Trophoblast cell (in vitro differentiated cells and primary cell): ENCODE measurements at regions not wholly inside any gene's neighbourhood (a gene's known extent, or its start where the extent isn't known, plus 50 kb on each side); places are given as distances from the start of the nearest gene placed in this dataset.

Source experiments
- DNase-seq, 2 donors: peaks; one replicate each; pipeline ENCODE4 v3.0.0-alpha.2; 2016
- H2AFZ ChIP-seq: 2 replicates; pipeline ENCODE4 v1.6.1; 2013; ENCODE audit warnings: low read length, moderate library complexity, mild to moderate bottlenecking; ENCODE audit not compliant: insufficient read depth, poor library complexity
- H2AK5ac ChIP-seq: 2 replicates; pipeline ENCODE4 v1.6.1; 2013; ENCODE audit warnings: mild to moderate bottlenecking, low read length
- H2BK120ac ChIP-seq: 2 replicates; pipeline ENCODE4 v1.6.1; 2013; ENCODE audit warnings: low read length, mild to moderate bottlenecking, moderate library complexity; ENCODE audit not compliant: insufficient read depth, poor library complexity
- H2BK12ac ChIP-seq: 2 replicates; pipeline ENCODE4 v1.6.1; 2013; ENCODE audit warnings: mild to moderate bottlenecking, low read length, moderate library complexity
- H2BK5ac ChIP-seq: 2 replicates; pipeline ENCODE4 v1.6.1; 2013; ENCODE audit warnings: low read length, low read depth, moderate library complexity, mild to moderate bottlenecking; ENCODE audit not compliant: poor library complexity
- H3K14ac ChIP-seq: 2 replicates; pipeline ENCODE4 v1.6.1; 2013; ENCODE audit warnings: mild to moderate bottlenecking, low read length
- H3K18ac ChIP-seq: 2 replicates; pipeline ENCODE4 v1.6.1; 2013; ENCODE audit warnings: mild to moderate bottlenecking, low read length
- H3K23ac ChIP-seq: 2 replicates; pipeline ENCODE4 v1.6.1; 2013; ENCODE audit warnings: low read length
- H3K27ac ChIP-seq: 2 replicates; pipeline ENCODE4 v1.5.1; 2013; ENCODE audit warnings: low read depth, mild to moderate bottlenecking, inconsistent platforms, low read length, moderate library complexity
- H3K27me3 ChIP-seq: 2 replicates; pipeline ENCODE4 v1.6.1; 2013; ENCODE audit warnings: inconsistent platforms, mild to moderate bottlenecking, low read length, moderate library complexity; ENCODE audit not compliant: insufficient read depth
- H3K36me3 ChIP-seq, 2 experiments: 1 replicate in 1 of 2; 2 replicates in 1 of 2; pipeline ENCODE4 v1.6.1; 2013; ENCODE audit warnings: low read length in 2 of 2, mild to moderate bottlenecking in 2 of 2, moderate library complexity in 1 of 2; ENCODE audit not compliant: insufficient read depth in 2 of 2, control insufficient read depth in 1 of 2
- H3K4ac ChIP-seq: 2 replicates; pipeline ENCODE4 v1.6.1; 2013; ENCODE audit warnings: low read depth, mild to moderate bottlenecking, low read length, moderate library complexity
- H3K4me1 ChIP-seq, 2 experiments: 1 replicate in 1 of 2; 2 replicates in 1 of 2; pipeline ENCODE4 v1.6.1; 2013; ENCODE audit warnings: low read length in 2 of 2, mild to moderate bottlenecking in 2 of 2, moderate library complexity in 1 of 2; ENCODE audit not compliant: insufficient read depth in 2 of 2, control insufficient read depth in 1 of 2
- H3K4me2 ChIP-seq: 2 replicates; pipeline ENCODE4 v1.6.1; 2013; ENCODE audit warnings: inconsistent platforms, mild to moderate bottlenecking, low read length, moderate library complexity
- H3K4me3 ChIP-seq: 2 replicates; pipeline ENCODE4 v1.5.1; 2013; ENCODE audit warnings: mild to moderate bottlenecking, low read depth, low read length, inconsistent platforms
- H3K79me1 ChIP-seq: one replicate; pipeline ENCODE4 v1.6.1; 2013; ENCODE audit warnings: low read length
- H3K79me2 ChIP-seq: 2 replicates; pipeline ENCODE4 v1.6.1; 2013; ENCODE audit warnings: low read length, mild to moderate bottlenecking; ENCODE audit not compliant: control insufficient read depth, insufficient read depth, poor library complexity
- H3K9ac ChIP-seq: 2 replicates; pipeline ENCODE4 v1.6.1; 2013; ENCODE audit warnings: mild to moderate bottlenecking, low read length
- H3K9me3 ChIP-seq: 2 replicates; pipeline ENCODE4 v1.6.1; 2013; ENCODE audit warnings: low read depth, mild to moderate bottlenecking, control low read depth, inconsistent platforms, low read length; ENCODE audit not compliant: insufficient read depth
- H4K12ac ChIP-seq: 2 replicates; pipeline ENCODE4 v1.6.1; 2013; ENCODE audit warnings: low read depth, mild to moderate bottlenecking, low read length, moderate library complexity
- H4K8ac ChIP-seq: 2 replicates; pipeline ENCODE4 v1.6.1; 2013; ENCODE audit warnings: low read depth, mild to moderate bottlenecking, low read length, moderate library complexity
- H4K91ac ChIP-seq: one replicate; pipeline ENCODE4 v1.6.1; 2013; ENCODE audit warnings: low read depth, mild to moderate bottlenecking, low read length, moderate library complexity
- whole genome bisulfite sequencing: extraction: QIAGEN DNeasy Blood & Tissue Kit; methylation state at CpG from one replicate; pipeline ENCODE4 v1.1.7; 2013; ENCODE audit warnings: missing lambda C conversion rate; ENCODE audit not compliant: insufficient read length, insufficient coverage; ENCODE audit errors: extremely low coverage; 5-methylcytosine and 5-hydroxymethylcytosine counted together

DNA sequence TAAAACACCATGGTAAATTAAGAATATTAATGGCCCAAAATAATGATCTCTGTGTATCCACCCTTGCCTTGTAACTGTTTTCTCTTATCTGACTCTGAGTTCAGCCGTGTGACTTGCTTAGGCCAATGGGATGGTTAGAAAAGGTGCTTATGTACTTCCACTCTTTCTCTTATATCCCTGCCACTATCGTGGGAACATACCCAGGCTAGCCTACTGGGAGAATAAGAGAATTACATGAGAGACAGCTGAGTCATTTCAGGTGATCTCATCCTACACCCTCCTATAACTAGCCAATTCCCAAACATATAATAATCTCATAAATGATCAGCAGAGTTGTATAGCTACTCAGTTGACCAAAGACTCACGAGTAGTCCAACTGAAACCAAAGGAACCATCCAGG, 98.3 kb upstream of the ABI3BP start:
- no peak overlapping the region for H3K4me2 ChIP-seq
- no peak overlapping the region for H4K12ac ChIP-seq
- H3K4me1 ChIP-seq: no peaks in the 10 kb centered on the region
- H3K18ac ChIP-seq: no peak overlapping the region
- no peak overlapping the region for H3K23ac ChIP-seq
- no peak overlapping the region for H3K27ac ChIP-seq
- H4K91ac ChIP-seq: no peak overlapping the region
- no peak overlapping the region for H3K4me3 ChIP-seq
- H3K9ac ChIP-seq: no peak overlapping the region
- no peak overlapping the region for H2BK5ac ChIP-seq
- no peak overlapping the region for H2BK120ac ChIP-seq
- no peak overlapping the region for H2AFZ ChIP-seq
- no peak overlapping the region for H3K14ac ChIP-seq
- no peak overlapping the region for H4K8ac ChIP-seq
- H3K4ac ChIP-seq: no peak overlapping the region
- no peaks in the 10 kb centered on the region for H3K9me3 ChIP-seq
- no CpG with 5 or more reads among the region's 3 CpGs for WGBS
- no peak overlapping the region for H2BK12ac ChIP-seq
- H3K36me3 ChIP-seq: no peaks in the 10 kb centered on the region
- no peaks in the 10 kb centered on the region for H3K27me3 ChIP-seq
- no peaks in the 10 kb centered on the region for H3K79me1 ChIP-seq
- no peak for DNase-seq
- H2AK5ac ChIP-seq: no peak overlapping the region
- no peaks in the 10 kb centered on the region for H3K79me2 ChIP-seq

GRCh38 chr3:101085752-101086151, 92.5 kb upstream of the ABI3BP start:
- Histone ChIP-seq H3K14ac (no peak overlapping the region), H3K4me1 (no peaks in the 10 kb centered on the region), H3K27ac (no peak overlapping the region), H3K9me3 (no peaks in the 10 kb centered on the region), H2BK5ac (no peak overlapping the region), H2BK12ac (no peak overlapping the region), H3K36me3 (no peaks in the 10 kb centered on the region), H4K8ac (no peak overlapping the region), H3K23ac (no peak overlapping the region), H2AK5ac (no peak overlapping the region), H3K4ac (no peak overlapping the region), H4K12ac (no peak overlapping the region), H3K4me2 (no peak overlapping the region), H3K4me3 (no peak overlapping the region), H3K9ac (no peak overlapping the region), H3K79me2 (no peaks in the 10 kb centered on the region), H3K27me3 (no peaks in the 10 kb centered on the region), H4K91ac (no peak overlapping the region), H3K18ac (no peak overlapping the region), H3K79me1 (no peaks in the 10 kb centered on the region), H2BK120ac (no peak overlapping the region), H2AFZ (no peak overlapping the region)
- WGBS: no CpG with 5 or more reads among the region's 1 CpG
- no peak for DNase-seq

GRCh38 chr3:101084404-101084803, 91.2 kb upstream of the ABI3BP start:
- H2AK5ac ChIP-seq: no peak overlapping the region
- WGBS: no CpG with 5 or more reads among the region's 1 CpG
- H3K18ac ChIP-seq: no peak overlapping the region
- no peaks in the 10 kb centered on the region for H3K79me1 ChIP-seq
- no peaks in the 10 kb centered on the region for H3K36me3 ChIP-seq
- H2AFZ ChIP-seq: no peak overlapping the region
- no peak overlapping the region for H3K27ac ChIP-seq
- H4K91ac ChIP-seq: no peak overlapping the region
- H3K23ac ChIP-seq: no peak overlapping the region
- no peak overlapping the region for H4K8ac ChIP-seq
- no peak overlapping the region for H2BK12ac ChIP-seq
- H3K27me3 ChIP-seq: no peaks in the 10 kb centered on the region
- no peak overlapping the region for H3K14ac ChIP-seq
- H3K4me1 ChIP-seq: no peaks in the 10 kb centered on the region
- H2BK5ac ChIP-seq: no peak overlapping the region
- H2BK120ac ChIP-seq: no peak overlapping the region
- no peak overlapping the region for H3K4ac ChIP-seq
- no peaks in the 10 kb centered on the region for H3K9me3 ChIP-seq
- no peaks in the 10 kb centered on the region for H3K79me2 ChIP-seq
- DNase-seq: no peak
- no peak overlapping the region for H3K9ac ChIP-seq
- no peak overlapping the region for H3K4me2 ChIP-seq
- H4K12ac ChIP-seq: no peak overlapping the region
- no peak overlapping the region for H3K4me3 ChIP-seq

- no peak overlapping the region for H2BK12ac ChIP-seq
- H4K12ac ChIP-seq: no peak overlapping the region
- H3K79me1 ChIP-seq: no peaks in the 10 kb centered on the region
- H3K9me3 ChIP-seq: no peaks in the 10 kb centered on the region
- H3K4me3 ChIP-seq: no peak overlapping the region
- no peak for DNase-seq
- no peak overlapping the region for H2AFZ ChIP-seq
- no peak overlapping the region for H3K27ac ChIP-seq
- no peaks in the 10 kb centered on the region for H3K36me3 ChIP-seq
- H3K4me2 ChIP-seq: no peak overlapping the region
- no peak overlapping the region for H2AK5ac ChIP-seq
- H3K18ac ChIP-seq: no peak overlapping the region
- H3K4ac ChIP-seq: no peak overlapping the region
- no peaks in the 10 kb centered on the region for H3K4me1 ChIP-seq
- no peak overlapping the region for H4K91ac ChIP-seq
- H2BK5ac ChIP-seq: no peak overlapping the region
- no peak overlapping the region for H3K23ac ChIP-seq
- no peak overlapping the region for H3K14ac ChIP-seq
- H3K27me3 ChIP-seq: no peaks in the 10 kb centered on the region
- H4K8ac ChIP-seq: no peak overlapping the region
- no peaks in the 10 kb centered on the region for H3K79me2 ChIP-seq
- no peak overlapping the region for H2BK120ac ChIP-seq
- no peak overlapping the region for H3K9ac ChIP-seq
These were observed 88.8 kb upstream of the ABI3BP start for GRCh38 chr3:101081999-101082398.

DNA sequence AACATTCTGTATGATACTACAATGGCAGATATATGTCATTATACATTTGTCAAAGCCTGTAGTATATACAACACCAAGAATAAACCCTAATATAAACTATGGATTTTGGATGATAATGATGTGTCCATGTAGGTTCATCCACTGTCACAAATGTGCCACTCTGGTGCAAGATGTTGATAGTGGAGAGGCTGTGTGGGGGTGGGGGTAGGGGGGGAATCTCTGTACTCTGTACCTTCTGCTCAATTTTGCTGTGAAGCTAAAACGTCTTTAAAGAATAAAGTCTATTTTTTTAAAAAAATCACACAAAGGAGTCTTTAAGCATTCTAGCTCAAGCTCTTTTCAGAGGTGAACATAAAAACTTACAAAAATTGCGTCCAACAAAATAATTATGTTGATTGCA, 88.2 kb upstream of the ABI3BP start:
- Histone ChIP-seq H3K36me3 (no peaks in the 10 kb centered on the region), H3K27me3 (no peaks in the 10 kb centered on the region), H2BK12ac (no peak overlapping the region), H4K8ac (no peak overlapping the region), H3K9ac (no peak overlapping the region), H3K4ac (no peak overlapping the region), H2AFZ (no peak overlapping the region), H3K4me1 (no peaks in the 10 kb centered on the region), H2BK5ac (no peak overlapping the region), H3K79me2 (no peaks in the 10 kb centered on the region), H4K91ac (no peak overlapping the region), H3K27ac (no peak overlapping the region), H3K18ac (no peak overlapping the region), H3K23ac (no peak overlapping the region), H3K14ac (no peak overlapping the region), H4K12ac (no peak overlapping the region), H3K4me2 (no peak overlapping the region), H3K79me1 (no peaks in the 10 kb centered on the region), H2AK5ac (no peak overlapping the region), H3K4me3 (no peak overlapping the region), H3K9me3 (no peaks in the 10 kb centered on the region), H2BK120ac (no peak overlapping the region)
- no CpG with 5 or more reads among the region's 2 CpGs for WGBS
- no peak for DNase-seq
